22Rv1 (cell line): ENCODE measurements at regions not wholly inside any gene's neighbourhood (a gene's known extent, or its start where the extent isn't known, plus 50 kb on each side); places are given as distances from the start of the nearest gene placed in this dataset.

Experiments
- H3K27ac ChIP-seq: fragments of 450-650 bp; 2 replicates; pipeline ENCODE4 v1.5.1; 2017
- ZFX ChIP-seq: fragments of 450-650 bp; IDR thresholded peaks from 2 replicates; pipeline ENCODE4 v1.6.1; 2017; ENCODE audit warnings: antibody characterized with exemption, borderline replicate concordance
- TF ChIP-seq, protein P1 (sequence below): fragments of 450-650 bp; IDR thresholded peaks from 2 replicates; pipeline ENCODE4 v1.5.1; 2017; ENCODE audit warnings: mild to moderate bottlenecking

- H3K27ac ChIP-seq, result no peak overlapping the region
- no peak for TF ChIP-seq ZFX
- TF ChIP-seq, protein P1, sequence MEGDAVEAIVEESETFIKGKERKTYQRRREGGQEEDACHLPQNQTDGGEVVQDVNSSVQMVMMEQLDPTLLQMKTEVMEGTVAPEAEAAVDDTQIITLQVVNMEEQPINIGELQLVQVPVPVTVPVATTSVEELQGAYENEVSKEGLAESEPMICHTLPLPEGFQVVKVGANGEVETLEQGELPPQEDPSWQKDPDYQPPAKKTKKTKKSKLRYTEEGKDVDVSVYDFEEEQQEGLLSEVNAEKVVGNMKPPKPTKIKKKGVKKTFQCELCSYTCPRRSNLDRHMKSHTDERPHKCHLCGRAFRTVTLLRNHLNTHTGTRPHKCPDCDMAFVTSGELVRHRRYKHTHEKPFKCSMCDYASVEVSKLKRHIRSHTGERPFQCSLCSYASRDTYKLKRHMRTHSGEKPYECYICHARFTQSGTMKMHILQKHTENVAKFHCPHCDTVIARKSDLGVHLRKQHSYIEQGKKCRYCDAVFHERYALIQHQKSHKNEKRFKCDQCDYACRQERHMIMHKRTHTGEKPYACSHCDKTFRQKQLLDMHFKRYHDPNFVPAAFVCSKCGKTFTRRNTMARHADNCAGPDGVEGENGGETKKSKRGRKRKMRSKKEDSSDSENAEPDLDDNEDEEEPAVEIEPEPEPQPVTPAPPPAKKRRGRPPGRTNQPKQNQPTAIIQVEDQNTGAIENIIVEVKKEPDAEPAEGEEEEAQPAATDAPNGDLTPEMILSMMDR, result no peak
These were observed 55.6 kb upstream of the EXOC1L start for GRCh38 chr4:55763996-55764395.

DNA sequence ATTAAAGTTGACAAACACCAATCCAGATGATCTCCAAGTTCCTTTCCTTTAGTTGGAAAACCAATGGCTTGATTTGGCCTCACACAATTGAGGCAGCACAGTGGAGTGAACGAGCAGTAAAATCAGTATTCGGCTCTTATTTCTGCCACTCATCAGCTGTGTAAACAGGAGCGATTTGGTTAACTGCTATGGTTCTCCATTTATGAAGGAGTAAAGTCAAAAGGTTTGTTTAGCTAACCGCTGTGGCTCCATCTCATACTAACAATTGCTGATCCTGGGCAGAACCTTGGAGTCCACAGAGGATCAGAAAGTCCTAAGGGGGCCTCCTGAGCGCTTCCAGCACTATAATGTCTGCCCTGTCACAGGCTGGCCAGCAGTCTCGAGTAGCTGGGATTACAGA, 54.5 kb upstream of the EXOC1L start:
- TF ChIP-seq, protein P1, result no peak
- TF ChIP-seq ZFX, result no peak
- no peak overlapping the region for H3K27ac ChIP-seq

- TF ChIP-seq, protein P1, result no peak
- TF ChIP-seq ZFX, result no peak
- no peak overlapping the region for H3K27ac ChIP-seq
These were observed 51.3 kb upstream of the EXOC1L start for GRCh38 chr4:55768291-55768690.
